ENCODE measurements at regions not wholly inside any gene's neighbourhood (a gene's known extent, or its start where the extent isn't known, plus 50 kb on each side); places are given as distances from the start of the nearest gene placed in this dataset.

- no peak for DNase-seq (ENCODE audit: low read depth in 2 of 2)
Measured at GRCh38 chr2:196356332-196356731, 185.0 kb upstream of the STK17B start.

GRCh38 chr2:196360650-196361049, 189.3 kb upstream of the STK17B start:
- no peak for DNase-seq (ENCODE audit: low read depth in 2 of 2)

GRCh38 chr2:196361606-196362326, 190.4 kb upstream of the STK17B start:
- DNase-seq (ENCODE audit: low read depth in 2 of 2) = no peak

GRCh38 chr2:196362973-196363549, 191.7 kb upstream of the STK17B start:
- no peak for DNase-seq (ENCODE audit: low read depth in 2 of 2)

GRCh38 chr2:196365145-196365544, 193.8 kb upstream of the STK17B start:
- DNase-seq (ENCODE audit: low read depth in 2 of 2) = no peak

- no peak for DNase-seq (ENCODE audit: low read depth in 2 of 2)
Measured at GRCh38 chr2:196365923-196366322, 194.5 kb upstream of the STK17B start.

GRCh38 chr2:196367633-196368032, 196.3 kb upstream of the STK17B start:
- DNase-seq (ENCODE audit: low read depth in 2 of 2) = no peak

GRCh38 chr2:196368546-196369225, 197.3 kb upstream of the STK17B start:
- DNase-seq (ENCODE audit: low read depth in 2 of 2) = no peak

GRCh38 chr2:196369967-196370366, 198.6 kb upstream of the STK17B start:
- DNase-seq (ENCODE audit: low read depth in 2 of 2) = no peak

GRCh38 chr2:196370381-196370780, 199.0 kb upstream of the STK17B start:
- DNase-seq (ENCODE audit: low read depth in 2 of 2) = no peak

- no peak for DNase-seq (ENCODE audit: low read depth in 2 of 2)
Measured at GRCh38 chr2:196372276-196372809, 201.0 kb upstream of the STK17B start.

GRCh38 chr2:196372811-196373664, 201.7 kb upstream of the STK17B start:
- DNase-seq (ENCODE audit: low read depth in 2 of 2) = no peak

GRCh38 chr2:196376984-196377877, 205.9 kb upstream of the STK17B start:
- DNase-seq (ENCODE audit: low read depth in 2 of 2) = no peak

- no peak for DNase-seq (ENCODE audit: low read depth in 2 of 2)
Measured at GRCh38 chr2:196379600-196379999, 208.2 kb upstream of the STK17B start.

GRCh38 chr2:196380098-196380497, 208.7 kb upstream of the STK17B start:
- DNase-seq (ENCODE audit: low read depth in 2 of 2) = no peak

GRCh38 chr2:196380575-196380974, 209.2 kb upstream of the STK17B start:
- no peak for DNase-seq (ENCODE audit: low read depth in 2 of 2)

GRCh38 chr2:196381464-196381863, 210.1 kb upstream of the STK17B start:
- DNase-seq (ENCODE audit: low read depth in 2 of 2) = no peak

GRCh38 chr2:196383799-196384198, 212.4 kb upstream of the STK17B start:
- DNase-seq (ENCODE audit: low read depth in 2 of 2) = no peak

GRCh38 chr2:196384729-196385128, 213.4 kb upstream of the STK17B start:
- DNase-seq (ENCODE audit: low read depth in 2 of 2) = no peak

- no peak for DNase-seq (ENCODE audit: low read depth in 2 of 2)
Measured at GRCh38 chr2:196389670-196390069, 218.3 kb upstream of the STK17B start.

Data from stimulated activated CD8-positive, alpha-beta memory T cell treated with anti-CD3 and anti-CD28 coated beads, Interleukin-15, amount 100 ng/mL, for 4 hours (primary cell).